HUES48 (cell line): ENCODE measurements at regions not wholly inside any gene's neighbourhood (a gene's known extent, or its start where the extent isn't known, plus 50 kb on each side); places are given as distances from the start of the nearest gene placed in this dataset.

Source experiments
- H3K27ac ChIP-seq: one replicate; pipeline ENCODE4 v1.7.0; 2013; ENCODE audit warnings: low read depth, low read length, inconsistent platforms
- H3K27me3 ChIP-seq: 2 replicates; pipeline ENCODE4 v1.6.1; 2013; ENCODE audit warnings: mild to moderate bottlenecking, low read length; ENCODE audit not compliant: control insufficient read depth, insufficient read depth
- H3K36me3 ChIP-seq: 2 replicates; pipeline ENCODE4 v1.6.1; 2013; ENCODE audit warnings: low read length; ENCODE audit not compliant: control insufficient read depth, insufficient read depth
- H3K4me1 ChIP-seq: 2 replicates; pipeline ENCODE4 v1.6.1; 2013; ENCODE audit warnings: mild to moderate bottlenecking, low read length; ENCODE audit not compliant: control insufficient read depth, insufficient read depth
- H3K4me3 ChIP-seq: 2 replicates; pipeline ENCODE4 v1.5.1; 2013; ENCODE audit warnings: mild to moderate bottlenecking, low read depth, low read length
- H3K9ac ChIP-seq: 2 replicates; pipeline ENCODE4 v1.6.1; 2013; ENCODE audit warnings: mild to moderate bottlenecking, low read depth, low read length, moderate library complexity
- H3K9me3 ChIP-seq: 2 replicates; pipeline ENCODE4 v1.6.1; 2013; ENCODE audit warnings: low read length; ENCODE audit not compliant: control insufficient read depth, insufficient read depth

DNA sequence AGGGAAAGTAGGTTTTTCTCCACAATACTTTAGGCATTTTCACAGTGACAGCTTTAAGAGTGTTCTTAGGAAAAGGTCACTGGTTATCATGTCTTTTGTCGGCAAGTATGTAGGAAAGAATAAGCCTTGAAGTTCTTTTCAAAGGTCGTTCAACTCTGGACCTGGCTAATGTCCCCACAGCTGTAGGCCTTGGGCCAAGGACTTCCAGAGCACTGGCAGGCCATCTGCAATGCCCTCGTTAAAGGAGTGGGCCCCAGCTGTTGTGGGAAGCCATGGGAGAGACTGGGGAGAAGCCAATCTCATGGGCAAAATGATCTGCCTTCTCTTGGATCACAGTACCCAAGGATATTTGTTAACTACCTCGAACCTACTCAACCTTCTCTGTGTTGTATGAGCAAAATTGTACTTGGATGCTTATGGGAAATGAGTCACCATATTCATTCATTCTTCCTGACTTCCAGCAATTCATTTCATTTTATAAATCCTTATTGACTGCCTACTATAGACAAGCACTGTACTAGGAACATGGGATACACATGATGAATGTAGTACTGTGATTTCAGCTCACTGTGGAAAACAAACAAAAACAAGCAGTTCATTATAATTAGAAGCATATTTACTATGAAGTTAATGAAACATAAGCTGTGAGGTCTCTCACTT is 141.1 kb upstream of the KIT start:
- Histone ChIP-seq H3K27me3 (no peaks in the 10 kb centered on the region), H3K9ac (no peak overlapping the region), H3K27ac (no peak overlapping the region), H3K4me1 (0 out of 2 replicates have a peak, but pooled peaks cover 6% of the 10 kb centered on the region), H3K36me3 (no peaks in the 10 kb centered on the region), H3K9me3 (no peaks in the 10 kb centered on the region), H3K4me3 (no peak overlapping the region)

DNA sequence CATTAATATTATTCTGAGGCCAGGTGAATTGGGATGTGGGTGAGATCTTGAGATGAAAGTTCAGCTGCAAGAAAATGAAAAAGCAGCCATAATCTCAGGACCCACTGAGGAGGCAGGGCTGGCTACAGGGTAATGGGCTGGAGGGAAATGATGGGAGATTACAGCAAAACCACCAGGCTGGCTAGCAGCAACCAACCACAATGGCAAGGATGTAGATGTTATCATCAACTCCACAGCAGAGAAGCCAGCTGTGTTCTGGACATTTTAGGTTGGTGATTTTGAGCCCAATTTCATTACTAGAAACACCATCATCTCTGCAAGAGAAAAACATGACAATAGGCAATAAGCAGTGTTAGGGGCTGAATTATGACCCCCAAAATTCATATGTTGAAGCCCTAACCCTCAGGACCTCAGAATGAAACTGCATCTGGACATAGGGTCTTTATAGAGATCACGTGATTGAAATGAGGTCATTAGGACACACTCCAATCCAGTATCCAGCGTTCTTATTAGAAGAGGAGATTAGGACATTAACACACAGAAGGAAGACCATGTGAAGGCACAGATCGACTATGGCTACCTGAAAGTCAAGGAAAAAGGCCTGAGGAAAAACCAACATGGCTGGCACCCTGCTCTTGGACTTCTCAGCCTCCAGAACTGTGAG is 139.8 kb upstream of the KIT start:
- H3K4me1 ChIP-seq: 0 out of 2 replicates have a peak, but pooled peaks cover 6% of the 10 kb centered on the region
- no peaks in the 10 kb centered on the region for H3K27me3 ChIP-seq
- no peaks in the 10 kb centered on the region for H3K9me3 ChIP-seq
- no peaks in the 10 kb centered on the region for H3K36me3 ChIP-seq
- no peak overlapping the region for H3K9ac ChIP-seq
- no peak overlapping the region for H3K27ac ChIP-seq
- H3K4me3 ChIP-seq: no peak overlapping the region

DNA sequence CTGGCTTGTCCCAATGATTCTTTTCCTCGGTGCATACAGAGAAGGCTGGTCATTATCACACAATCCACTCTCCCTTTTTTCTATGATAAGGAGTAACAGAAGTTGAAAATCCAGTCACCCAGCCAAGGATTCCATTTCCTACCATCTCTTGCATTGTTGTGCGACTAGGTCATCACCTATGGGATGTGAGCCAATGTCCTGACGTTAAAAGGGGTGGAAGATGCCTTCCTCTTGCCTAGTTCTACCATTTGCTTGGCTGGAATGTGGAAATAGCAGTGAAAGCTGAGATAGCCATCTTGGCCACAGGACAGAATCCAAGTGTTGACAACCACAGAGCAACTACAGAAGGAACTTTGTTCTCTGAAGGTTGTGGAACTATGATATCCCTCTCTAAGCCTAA is 132.2 kb upstream of the KIT start:
- Histone ChIP-seq H3K4me3 (no peak overlapping the region), H3K9me3 (no peaks in the 10 kb centered on the region), H3K27ac (no peak overlapping the region), H3K9ac (no peak overlapping the region), H3K27me3 (no peaks in the 10 kb centered on the region), H3K4me1 (peaks cover 9% of the 10 kb centered on the region; the same call in 1 of the 2 replicates), H3K36me3 (no peaks in the 10 kb centered on the region)

DNA sequence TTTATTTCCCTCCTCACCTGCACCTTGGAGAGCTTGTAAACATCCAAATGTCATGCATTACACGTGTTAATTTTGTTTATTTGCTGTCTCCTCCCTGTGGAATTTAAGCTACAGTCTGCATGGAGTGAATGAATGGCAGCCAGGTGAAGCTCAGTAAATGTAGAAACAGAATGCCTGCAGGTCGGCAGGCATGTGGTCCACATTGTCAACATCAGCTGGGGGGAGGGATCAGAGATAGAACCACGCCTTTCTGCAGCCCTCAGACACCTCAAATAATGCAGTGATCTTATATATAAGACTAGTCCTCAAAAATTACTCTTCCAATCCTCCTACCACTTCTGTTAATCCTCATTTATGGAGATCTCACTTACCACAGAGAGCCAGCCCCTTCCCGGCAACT is 131.2 kb upstream of the KIT start:
- Histone ChIP-seq H3K4me3 (no peak overlapping the region), H3K27me3 (no peaks in the 10 kb centered on the region), H3K4me1 (peaks cover 9% of the 10 kb centered on the region; the same call in 1 of the 2 replicates), H3K9ac (no peak overlapping the region), H3K9me3 (no peaks in the 10 kb centered on the region), H3K27ac (no peak overlapping the region), H3K36me3 (no peaks in the 10 kb centered on the region)

DNA sequence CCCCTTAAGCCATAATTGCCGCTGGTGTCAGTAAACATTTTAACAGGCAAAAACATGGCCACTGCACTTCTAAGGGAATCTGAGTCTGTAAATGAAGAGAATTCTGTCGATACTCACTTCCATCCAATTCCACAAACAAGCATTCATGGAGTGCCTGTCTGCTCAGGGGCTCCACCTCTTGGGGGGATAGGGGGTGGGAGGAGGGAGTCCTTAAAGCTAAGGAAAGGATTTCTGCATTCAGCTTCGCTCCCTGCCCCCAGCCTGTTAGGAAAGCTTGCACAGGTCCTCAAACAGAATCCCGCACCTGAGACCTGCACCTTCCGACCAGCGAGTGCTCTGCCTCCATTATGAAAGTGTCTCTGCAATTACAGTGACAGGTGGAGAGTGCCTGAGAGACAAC is 130.2 kb upstream of the KIT start:
- Histone ChIP-seq H3K36me3 (no peaks in the 10 kb centered on the region), H3K4me3 (no peak overlapping the region), H3K27me3 (no peaks in the 10 kb centered on the region), H3K9ac (no peak overlapping the region), H3K9me3 (no peaks in the 10 kb centered on the region), H3K27ac (no peak overlapping the region), H3K4me1 (peaks cover 9% of the 10 kb centered on the region; the same call in 1 of the 2 replicates)

DNA sequence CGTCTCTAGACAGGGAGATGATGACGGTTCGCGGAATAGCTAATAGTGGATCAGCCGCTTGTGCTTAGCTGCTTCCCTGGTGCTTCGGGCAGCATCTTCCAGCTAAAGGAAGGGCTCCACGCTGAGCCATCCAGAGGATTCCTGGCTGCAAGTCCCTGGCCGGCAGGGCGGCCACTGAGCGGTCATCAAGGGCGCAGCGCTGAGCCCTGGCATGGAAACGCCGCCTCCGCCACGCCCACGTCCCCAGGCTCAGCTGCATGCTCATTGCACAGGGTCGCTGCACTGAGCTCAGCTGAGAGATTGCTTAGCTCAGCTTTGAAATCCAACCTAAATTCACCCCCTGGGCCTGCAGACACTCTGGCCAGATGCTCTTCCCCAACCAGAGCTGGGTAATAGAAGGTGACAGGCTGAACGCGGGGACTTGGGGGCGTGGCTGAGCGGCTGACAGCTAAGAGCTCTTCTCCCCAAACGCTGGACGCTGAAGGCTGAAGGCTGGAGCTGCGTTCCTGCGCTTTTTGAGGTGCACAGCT is 118.2 kb upstream of the KIT start:
- Histone ChIP-seq H3K27me3 (peaks cover 5% of the 10 kb centered on the region), H3K27ac (no peak overlapping the region), H3K9me3 (peaks cover 6% of the 10 kb centered on the region), H3K4me1 (peaks cover 20% of the 10 kb centered on the region), H3K4me3 (peak overlapping the region; percentile 65), H3K9ac (no peak overlapping the region), H3K36me3 (no peaks in the 10 kb centered on the region)

DNA sequence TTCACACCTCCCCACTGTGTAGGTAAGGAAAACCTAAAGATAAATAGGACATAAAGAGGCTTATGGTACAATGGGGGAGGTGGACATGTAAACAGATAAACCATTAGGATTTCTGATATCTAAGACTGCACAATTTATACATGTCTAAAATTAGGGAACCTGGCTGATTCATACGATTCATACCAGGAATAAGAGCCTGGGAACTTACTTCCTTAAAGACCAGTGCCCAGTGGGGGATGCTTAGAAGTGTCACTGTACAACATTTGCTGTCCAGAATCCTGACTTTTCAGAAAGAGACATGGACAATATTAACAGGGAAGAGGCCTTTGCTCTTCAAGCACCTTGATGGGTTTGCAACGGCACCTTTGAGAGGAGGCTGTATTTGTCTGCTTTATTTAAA is 116.8 kb upstream of the KIT start:
- Histone ChIP-seq H3K9ac (no peak overlapping the region), H3K27ac (no peak overlapping the region), H3K36me3 (no peaks in the 10 kb centered on the region), H3K27me3 (peaks cover 5% of the 10 kb centered on the region), H3K4me3 (no peak overlapping the region), H3K9me3 (no peaks in the 10 kb centered on the region), H3K4me1 (peaks cover 20% of the 10 kb centered on the region)

DNA sequence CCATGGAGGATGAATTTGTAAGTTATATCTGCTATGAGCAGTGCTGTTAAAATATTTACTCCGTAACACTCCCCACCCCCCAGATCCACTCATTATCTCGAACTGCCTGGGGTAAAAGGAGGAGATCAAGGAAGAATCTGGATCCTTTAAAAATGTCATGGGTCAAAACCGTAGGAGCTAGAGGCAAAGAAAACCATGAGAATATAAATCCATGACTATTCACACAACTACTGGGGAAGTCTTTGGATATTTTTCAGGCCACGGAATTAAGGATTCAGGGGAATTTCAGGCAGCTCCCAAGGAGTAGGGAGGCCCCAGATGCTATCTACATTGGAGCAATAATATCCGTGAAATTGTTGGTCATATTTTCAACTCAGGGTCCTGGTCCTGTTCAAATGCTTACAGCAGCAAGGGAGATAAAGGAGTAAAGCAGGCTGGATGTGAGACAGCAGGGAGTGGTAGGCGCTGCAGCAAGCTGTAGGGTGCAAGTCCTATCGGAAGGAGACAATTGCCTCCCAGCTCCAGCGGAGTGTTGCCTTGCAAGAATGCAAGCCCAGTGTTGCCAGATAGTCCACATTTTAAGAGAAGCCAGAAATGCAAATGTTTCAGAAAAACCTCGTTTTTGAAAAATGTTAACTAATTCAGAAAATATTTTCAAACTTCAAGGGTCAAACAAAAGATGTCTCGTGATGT is 116.2 kb upstream of the KIT start:
- Histone ChIP-seq H3K27me3 (peaks cover 5% of the 10 kb centered on the region), H3K4me3 (no peak overlapping the region), H3K36me3 (no peaks in the 10 kb centered on the region), H3K9ac (no peak overlapping the region), H3K9me3 (no peaks in the 10 kb centered on the region), H3K27ac (peak overlapping the region; percentile 3), H3K4me1 (peaks cover 20% of the 10 kb centered on the region)

DNA sequence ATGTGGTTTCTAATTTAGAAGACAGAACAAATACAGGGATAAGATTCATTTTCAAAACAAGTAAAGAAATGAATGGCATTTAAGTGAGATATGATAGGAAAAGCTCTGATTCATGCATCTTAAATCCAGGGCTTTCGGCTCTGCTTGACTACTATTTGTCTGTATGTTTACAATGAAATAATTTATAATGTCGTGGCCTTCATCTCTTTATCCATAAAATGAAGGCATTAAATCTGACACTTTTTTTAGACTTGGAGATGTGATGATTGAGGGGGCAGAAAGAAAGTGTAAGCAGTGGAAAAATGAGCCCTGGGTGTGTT is 115.7 kb upstream of the KIT start:
- Histone ChIP-seq H3K27ac (peak overlapping the region; percentile 3), H3K9ac (no peak overlapping the region), H3K9me3 (no peaks in the 10 kb centered on the region), H3K4me1 (peaks cover 20% of the 10 kb centered on the region), H3K36me3 (no peaks in the 10 kb centered on the region), H3K4me3 (no peak overlapping the region), H3K27me3 (peaks cover 5% of the 10 kb centered on the region)

DNA sequence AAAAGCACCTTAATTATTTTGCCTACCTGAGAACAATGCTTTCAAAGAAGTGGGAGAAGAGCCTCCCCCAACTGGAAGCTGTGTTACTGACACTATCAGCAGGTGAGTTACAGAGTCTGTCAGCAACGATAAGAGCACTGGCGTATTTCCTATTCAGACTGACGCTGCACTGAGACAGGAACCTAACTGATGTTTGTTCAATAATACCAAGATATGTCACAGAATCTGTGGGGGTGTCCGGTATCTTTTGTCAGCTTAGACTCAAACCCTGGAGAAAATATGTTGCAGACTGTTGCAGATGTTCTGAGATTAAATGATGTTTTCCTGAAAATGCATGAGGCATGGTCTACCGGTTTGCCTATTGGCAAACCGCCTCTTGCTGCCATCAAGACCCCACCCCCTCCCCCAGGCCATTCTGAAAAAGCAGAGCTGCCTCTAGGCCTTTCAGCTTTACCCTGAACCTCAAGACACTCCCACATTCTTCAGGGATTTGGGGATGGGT is 115.2 kb upstream of the KIT start:
- no peak overlapping the region for H3K27ac ChIP-seq
- no peak overlapping the region for H3K9ac ChIP-seq
- H3K27me3 ChIP-seq: peaks cover 5% of the 10 kb centered on the region
- H3K36me3 ChIP-seq: no peaks in the 10 kb centered on the region
- peaks cover 25% of the 10 kb centered on the region for H3K4me1 ChIP-seq
- H3K9me3 ChIP-seq: no peaks in the 10 kb centered on the region
- no peak overlapping the region for H3K4me3 ChIP-seq
